ENCODE measurements at regions not wholly inside any gene's neighbourhood (a gene's known extent, or its start where the extent isn't known, plus 50 kb on each side); places are given as distances from the start of the nearest gene placed in this dataset.

DNA sequence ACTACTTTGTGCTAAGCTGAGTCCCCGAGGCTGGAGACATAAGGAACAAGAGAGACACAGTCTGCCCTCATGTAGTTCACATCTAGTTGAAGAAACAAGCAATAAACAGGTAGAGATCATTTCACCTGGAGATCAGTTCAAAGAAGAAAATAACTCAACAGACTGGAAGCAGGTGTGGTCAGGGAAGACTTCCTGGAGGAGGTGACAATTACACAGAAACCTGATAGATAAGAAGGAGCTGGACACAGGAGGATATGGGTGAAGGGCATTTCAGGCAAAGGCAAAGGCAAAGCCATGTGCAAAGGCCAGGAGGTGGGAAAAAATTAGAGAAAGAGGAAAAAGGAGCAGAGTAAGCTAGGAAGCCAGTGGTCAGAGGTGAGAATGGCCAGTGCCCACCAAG lies 115.6 kb downstream of the MN1 start:
- DNase-seq (ENCODE audit: low spot score), result no peak

DNA sequence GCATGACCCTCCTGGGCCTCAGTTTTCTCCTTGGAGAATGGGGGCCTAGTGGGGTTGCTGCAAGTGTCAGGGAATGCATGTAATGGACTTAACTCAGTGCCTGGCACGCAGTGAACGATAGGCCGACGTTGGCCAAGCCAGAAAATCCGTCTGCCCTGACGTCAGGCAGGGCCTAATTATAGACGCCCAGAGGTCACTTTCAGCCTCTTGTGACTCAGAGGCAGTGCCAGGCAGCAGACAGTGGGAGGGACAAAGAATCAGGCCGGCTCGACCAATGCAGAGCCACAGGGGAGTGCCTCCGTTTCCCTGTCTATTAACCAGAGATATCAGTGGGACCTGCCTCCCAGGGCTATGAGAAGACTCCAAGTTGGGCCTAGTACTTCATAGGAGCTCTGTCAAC lies 115.0 kb downstream of the MN1 start:
- DNase-seq (ENCODE audit: low spot score), result peak; percentile 95

DNA sequence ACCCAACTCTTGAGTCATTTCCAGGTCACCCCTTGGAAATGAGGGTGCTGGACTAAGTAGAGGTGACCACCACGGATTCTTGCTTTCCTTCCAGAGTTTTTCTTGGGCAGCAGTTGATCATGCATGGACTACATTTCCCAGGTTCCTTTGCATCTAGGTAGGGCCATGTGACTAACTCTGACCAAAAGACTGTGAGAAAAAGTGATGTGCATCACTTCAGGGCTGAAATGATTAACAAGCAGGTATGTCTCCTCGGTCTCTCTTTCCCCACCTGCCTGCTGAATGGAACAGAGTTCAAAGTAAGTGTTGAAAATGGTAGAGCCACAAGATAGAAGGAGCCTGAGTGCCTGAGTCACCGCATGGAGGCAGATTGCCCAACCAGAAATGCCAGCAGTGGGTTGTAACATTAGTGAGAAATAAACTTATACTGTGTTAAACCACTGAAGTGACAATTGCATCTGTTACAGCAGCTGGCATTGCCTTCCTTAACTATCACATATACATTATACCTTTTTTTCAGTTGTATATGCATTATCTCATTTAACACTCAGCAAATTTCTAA lies 113.5 kb downstream of the MN1 start:
- no peak for DNase-seq (ENCODE audit: low spot score)

DNA sequence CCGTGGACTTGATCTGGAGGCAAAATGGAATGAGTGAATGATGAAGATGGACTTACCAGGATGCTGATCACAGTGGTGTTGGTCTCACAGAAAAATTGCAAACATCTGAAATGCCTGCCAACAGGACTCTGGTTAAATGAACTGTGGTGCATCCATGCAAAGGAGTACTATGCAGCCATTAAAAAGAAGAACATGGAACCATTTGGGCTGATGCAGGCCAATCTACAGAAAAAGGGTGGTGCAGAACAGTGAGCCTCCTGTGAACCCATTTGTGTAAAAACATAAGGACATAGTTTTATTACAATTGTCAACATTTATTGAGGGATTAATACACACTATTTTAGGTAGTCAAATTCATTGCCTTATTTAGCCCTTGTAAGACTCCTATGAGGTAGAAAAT lies 111.9 kb downstream of the MN1 start:
- no peak for DNase-seq (ENCODE audit: low spot score)

DNA sequence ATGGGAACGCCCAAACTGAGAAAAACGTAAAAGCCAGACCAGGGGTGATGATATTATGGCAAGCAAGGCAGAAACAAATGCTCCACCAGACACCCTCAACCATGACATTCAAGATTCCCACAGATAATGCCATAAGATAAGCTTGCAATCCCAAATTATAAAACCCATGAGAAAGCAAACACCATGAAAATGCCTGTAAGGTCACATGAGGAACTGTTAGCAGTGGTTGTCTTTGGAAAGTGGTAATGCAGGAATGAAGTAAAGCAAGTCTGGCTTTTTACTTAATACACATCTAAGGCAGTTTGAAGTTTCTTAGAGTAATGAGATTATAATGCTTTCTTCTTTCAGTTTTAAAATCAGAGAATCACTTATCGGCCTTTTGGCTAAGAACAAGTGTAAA lies 111.0 kb downstream of the MN1 start:
- DNase-seq (ENCODE audit: low spot score), result no peak

DNA sequence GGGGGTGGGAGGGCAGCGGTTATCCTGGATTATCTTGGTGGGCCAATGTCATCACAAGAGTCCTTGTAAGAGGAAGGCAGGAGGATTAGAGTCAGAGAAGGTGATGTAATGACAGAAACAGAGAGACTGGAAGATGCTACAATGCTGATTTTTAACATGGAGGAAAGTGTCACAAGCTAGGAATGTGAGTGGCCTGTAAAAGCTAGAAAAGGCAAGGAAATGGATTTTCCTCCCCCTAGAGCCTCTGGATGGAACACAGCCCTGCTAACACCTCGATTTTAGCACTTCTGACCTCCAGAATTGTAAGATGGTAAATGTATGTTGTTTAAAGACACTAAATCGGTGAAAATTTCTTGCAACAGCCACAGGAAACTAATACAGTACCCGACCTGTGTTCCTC lies 109.3 kb downstream of the MN1 start:
- no peak for DNase-seq (ENCODE audit: low spot score)

DNA sequence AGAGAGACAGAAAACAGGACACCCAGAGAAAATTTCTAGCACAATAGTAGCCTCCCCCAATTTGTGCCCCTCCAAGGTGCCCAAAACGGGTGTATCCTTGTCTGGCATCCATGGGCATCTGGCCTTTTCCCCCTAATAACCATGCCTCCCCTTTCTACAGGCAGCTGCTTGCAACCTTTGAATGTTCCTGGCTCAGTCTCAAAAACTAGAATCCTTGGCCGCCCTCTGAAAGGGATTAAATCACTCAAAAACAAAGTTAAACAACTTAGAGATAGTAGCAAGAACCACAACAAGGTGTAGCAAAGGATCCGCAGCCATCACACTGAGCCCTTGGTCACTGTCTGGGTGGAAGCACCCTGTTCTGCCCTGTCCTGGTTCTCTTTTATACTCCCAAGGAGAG lies 105.6 kb downstream of the MN1 start:
- DNase-seq (ENCODE audit: low spot score), result no peak

DNA sequence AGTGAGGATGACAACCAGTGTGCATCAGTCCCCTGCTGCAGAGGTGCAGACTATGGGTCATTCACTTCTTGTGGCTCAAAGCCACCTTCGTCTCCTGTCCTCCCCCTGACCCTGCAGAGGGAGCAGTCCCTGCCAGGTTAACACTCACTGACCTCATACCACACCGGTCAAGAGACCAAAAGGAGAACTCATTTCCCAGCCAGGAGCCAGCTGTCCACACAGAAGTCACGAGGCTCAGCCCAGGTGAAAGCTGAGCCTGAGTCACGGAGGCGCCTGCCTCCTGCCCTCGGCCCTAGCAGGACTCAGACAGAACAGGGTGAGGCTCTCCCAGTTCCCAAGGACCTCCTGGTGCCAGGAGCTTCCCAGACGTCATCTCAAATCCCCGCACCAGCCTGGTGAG lies 103.7 kb downstream of the MN1 start:
- DNase-seq (ENCODE audit: low spot score), result no peak
